ENCODE measurements at regions not wholly inside any gene's neighbourhood (a gene's known extent, or its start where the extent isn't known, plus 50 kb on each side); places are given as distances from the start of the nearest gene placed in this dataset.

- TF ChIP-seq, protein P1, sequence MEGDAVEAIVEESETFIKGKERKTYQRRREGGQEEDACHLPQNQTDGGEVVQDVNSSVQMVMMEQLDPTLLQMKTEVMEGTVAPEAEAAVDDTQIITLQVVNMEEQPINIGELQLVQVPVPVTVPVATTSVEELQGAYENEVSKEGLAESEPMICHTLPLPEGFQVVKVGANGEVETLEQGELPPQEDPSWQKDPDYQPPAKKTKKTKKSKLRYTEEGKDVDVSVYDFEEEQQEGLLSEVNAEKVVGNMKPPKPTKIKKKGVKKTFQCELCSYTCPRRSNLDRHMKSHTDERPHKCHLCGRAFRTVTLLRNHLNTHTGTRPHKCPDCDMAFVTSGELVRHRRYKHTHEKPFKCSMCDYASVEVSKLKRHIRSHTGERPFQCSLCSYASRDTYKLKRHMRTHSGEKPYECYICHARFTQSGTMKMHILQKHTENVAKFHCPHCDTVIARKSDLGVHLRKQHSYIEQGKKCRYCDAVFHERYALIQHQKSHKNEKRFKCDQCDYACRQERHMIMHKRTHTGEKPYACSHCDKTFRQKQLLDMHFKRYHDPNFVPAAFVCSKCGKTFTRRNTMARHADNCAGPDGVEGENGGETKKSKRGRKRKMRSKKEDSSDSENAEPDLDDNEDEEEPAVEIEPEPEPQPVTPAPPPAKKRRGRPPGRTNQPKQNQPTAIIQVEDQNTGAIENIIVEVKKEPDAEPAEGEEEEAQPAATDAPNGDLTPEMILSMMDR (IDR thresholded peaks at IDR 0.05; ENCODE audit: low read length): no peak
- TF ChIP-seq EZH2 (IDR thresholded peaks at IDR 0.05; ENCODE audit: borderline replicate concordance, low read length): no peak
Observed at GRCh38 chr1:199776768-199777497, 250.6 kb upstream of the NR5A2 start.

Data from OCI-LY1 (cell line).